ENCODE measurements at regions not wholly inside any gene's neighbourhood (a gene's known extent, or its start where the extent isn't known, plus 50 kb on each side); places are given as distances from the start of the nearest gene placed in this dataset.

- TF ChIP-seq CTCF (IDR thresholded peaks at IDR 0.05) (no peak), POLR2A (IDR thresholded peaks at IDR 0.05) (no peak)
- intact Hi-C loops (cut with DNase I; ENCODE audit: low total_unique reads), result no loop called here
- WGBS, 2 donors, result 71 to 81% methylated on average over 3 of the region's 3 CpGs
- Histone ChIP-seq H3K4me1 (no peaks in the 10 kb centered on the region), H3K4me3 (no peak overlapping the region), H3K9me3 (no peaks in the 10 kb centered on the region), H3K36me3 (ENCODE audit: low read depth, missing control alignments) (no peaks in the 10 kb centered on the region), H3K27ac (no peak overlapping the region), H3K27me3 (no peaks in the 10 kb centered on the region)
- DNase-seq, result no peak
Measured at GRCh38 chr10:44164251-44164956, 220.5 kb downstream of the CXCL12 start.

DNA sequence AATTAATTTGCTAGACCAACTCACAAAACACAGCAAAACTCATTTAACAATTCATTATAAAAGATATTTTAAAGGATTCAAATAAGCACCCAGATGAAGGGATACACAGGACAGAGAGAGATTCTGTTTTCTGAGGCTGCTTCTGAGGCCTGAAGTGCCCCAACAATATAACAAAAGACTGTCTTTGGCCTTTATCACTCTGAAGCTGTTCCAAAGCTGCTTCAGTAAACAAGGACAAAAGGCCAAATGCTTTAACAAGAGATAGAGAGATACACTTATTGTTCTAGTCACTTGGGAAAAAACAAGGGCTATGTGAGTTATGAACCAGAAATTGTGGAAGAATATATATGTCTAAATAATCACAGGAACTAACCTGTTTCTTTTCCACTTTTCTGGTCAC, 223.7 kb downstream of the CXCL12 start:
- DNase-seq, result no peak
- TF ChIP-seq POLR2A (IDR thresholded peaks at IDR 0.05) (no peak), CTCF (IDR thresholded peaks at IDR 0.05) (no peak)
- intact Hi-C loops (cut with DNase I; ENCODE audit: low total_unique reads), result no loop called here

DNA sequence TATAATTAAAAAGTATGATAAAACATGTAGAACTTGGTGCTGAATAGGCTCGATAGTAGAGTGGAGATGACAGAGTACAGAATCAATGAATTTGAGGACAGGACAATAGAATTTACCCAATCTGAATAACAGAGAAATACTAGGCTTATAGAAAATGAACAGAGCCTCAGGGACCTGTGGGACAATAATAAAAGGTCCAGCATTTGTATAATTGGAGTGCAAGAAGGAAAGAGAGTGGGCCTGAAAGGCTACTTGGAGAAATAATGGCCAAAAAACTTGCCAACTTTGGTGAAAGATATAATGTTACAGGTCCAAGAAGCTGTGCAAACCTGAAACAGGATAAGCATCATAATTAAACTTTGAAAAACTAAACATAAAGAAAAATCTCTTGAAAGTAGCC, 227.3 kb downstream of the CXCL12 start:
- H3K36me3 ChIP-seq (ENCODE audit: low read depth, missing control alignments), result no peaks in the 10 kb centered on the region
- TF ChIP-seq POLR2A (IDR thresholded peaks at IDR 0.05) (no peak), CTCF (IDR thresholded peaks at IDR 0.05) (no peak)
- H3K4me3 ChIP-seq, result no peak overlapping the region
- H3K9me3 ChIP-seq, result no peaks in the 10 kb centered on the region
- H3K4me1 ChIP-seq, result no peaks in the 10 kb centered on the region
- no peak for DNase-seq
- no peaks in the 10 kb centered on the region for H3K27me3 ChIP-seq
- no peak overlapping the region for H3K27ac ChIP-seq
- 100% methylated on average over 1 of the region's 1 CpG for WGBS, 2 donors
- intact Hi-C loops (cut with DNase I; ENCODE audit: low total_unique reads), result no loop called here

More for the DNA sequence above, 223.7 kb downstream of the CXCL12 start:
- H3K4me1 ChIP-seq, result no peaks in the 10 kb centered on the region
- no peak overlapping the region for H3K27ac ChIP-seq
- H3K27me3 ChIP-seq, result no peaks in the 10 kb centered on the region
- H3K9me3 ChIP-seq, result no peaks in the 10 kb centered on the region
- no peaks in the 10 kb centered on the region for H3K36me3 ChIP-seq (ENCODE audit: low read depth, missing control alignments)
- no peak overlapping the region for H3K4me3 ChIP-seq

DNA sequence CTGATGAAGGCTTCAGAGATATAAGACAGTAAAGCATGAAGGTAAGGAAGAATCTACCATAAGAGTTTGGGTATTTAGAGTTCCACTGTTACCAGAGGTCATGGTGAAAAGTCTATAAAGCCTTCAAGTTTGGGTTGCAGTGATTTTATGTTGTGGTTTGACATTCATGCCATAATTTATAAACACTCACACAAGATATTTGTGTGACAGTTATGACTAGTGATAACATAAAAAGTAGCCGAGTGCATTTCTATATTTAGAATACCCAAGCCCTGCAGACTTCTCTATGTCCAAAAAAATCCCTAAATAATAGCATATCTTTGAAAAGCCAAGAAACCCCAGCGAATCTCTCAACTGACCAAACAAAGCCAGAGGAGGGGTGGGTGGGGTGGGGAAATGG, 229.9 kb downstream of the CXCL12 start:
- H3K36me3 ChIP-seq (ENCODE audit: low read depth, missing control alignments), result no peaks in the 10 kb centered on the region
- WGBS, 2 donors, result 64% methylated on average over 2 of the region's 2 CpGs
- intact Hi-C loops (cut with DNase I; ENCODE audit: low total_unique reads), result no loop called here

More for the DNA sequence above, 229.9 kb downstream of the CXCL12 start:
- Histone ChIP-seq H3K9me3 (no peaks in the 10 kb centered on the region), H3K27ac (no peak overlapping the region), H3K4me1 (no peaks in the 10 kb centered on the region), H3K27me3 (no peaks in the 10 kb centered on the region), H3K4me3 (no peak overlapping the region)
- DNase-seq, result no peak
- TF ChIP-seq CTCF (IDR thresholded peaks at IDR 0.05) (no peak), POLR2A (IDR thresholded peaks at IDR 0.05) (no peak)
